HepG2 (cell line): ENCODE measurements at regions not wholly inside any gene's neighbourhood (a gene's known extent, or its start where the extent isn't known, plus 50 kb on each side); places are given as distances from the start of the nearest gene placed in this dataset.

ENCODE experiments used
- ATAC-seq: fragments of 200-7000 bp; cut with Tn5 transposase; 3 replicates; pipeline ENCODE4 v1.9.1; 2020; ENCODE audit warnings: mild to moderate bottlenecking, moderate library complexity
- BruUV-seq: library from RNA; stranded (reverse); fragments of 400-500 nt; replicated peaks from 2 replicates; lab custom pipeline; 2021; lab: Mats Ljungman, UMichigan
- CTCF ChIA-PET: fragments of 300-600 bp; formaldehyde crosslinking; extraction: SDS; loops from one replicate; lab custom pipeline; 2021; ENCODE audit warnings: low total read pairs, inconsistent platforms, low intra/inter-chr PET ratio; lab: Yijun Ruan, JAX
- POLR2A ChIA-PET: fragments of 350-600 bp; sonication (Branson Sonifier 250); formaldehyde crosslinking; loops from one replicate; lab custom pipeline; 2020; ENCODE audit warnings: antibody characterized with exemption, inconsistent platforms; lab: Yijun Ruan, JAX
- DNase-seq: peaks from one replicate; pipeline ENCODE4 v3.0.0-alpha.2; 2015; ENCODE audit warnings: low spot score
- FAIRE-seq: peaks from 3 replicates; lab custom pipeline; 2011; peaks lifted over from hg19 to GRCh38; lab: Jason Lieb, UNC
- H2AFZ ChIP-seq: one replicate; pipeline ENCODE4 v1.6.1; 2011; ENCODE audit warnings: low read length, inconsistent platforms
- H3K27ac ChIP-seq: fragments of 300-600 bp; 3 replicates; pipeline ENCODE4 v1.8.0; 2011; ENCODE audit warnings: mixed run types, mild to moderate bottlenecking, mixed read lengths, low read length, inconsistent platforms; ENCODE audit not compliant: insufficient read depth; ENCODE audit errors: extremely low read length
- H3K27me3 ChIP-seq, 2 experiments: fragments of 200-600 bp in 1 of 2; 2 replicates in 1 of 2; 3 replicates in 1 of 2; pipeline versions ENCODE4 v1.6.0 to v1.8.0; 2011; ENCODE audit warnings: low read length in 2 of 2, mild to moderate bottlenecking in 2 of 2, moderate library complexity in 2 of 2, inconsistent platforms in 1 of 2; ENCODE audit not compliant: insufficient read depth in 2 of 2, control insufficient read depth in 1 of 2
- H3K36me3 ChIP-seq, 2 experiments: fragments of 200-600 bp in 1 of 2; replicated peaks in 1 of 2; 2 replicates in 1 of 2; 3 replicates in 1 of 2; pipeline versions ENCODE4 v1.5.1 to v1.8.0; 2011; ENCODE audit warnings: low read length in 2 of 2, inconsistent platforms in 1 of 2; ENCODE audit not compliant: insufficient read depth in 2 of 2, control insufficient read depth in 1 of 2
- H3K4me1 ChIP-seq: 2 replicates; pipeline ENCODE4 v1.5.1; 2012; ENCODE audit warnings: low read length, inconsistent platforms; ENCODE audit not compliant: insufficient read depth
- H3K4me2 ChIP-seq: 2 replicates; pipeline ENCODE4 v1.6.0; 2011; ENCODE audit warnings: low read depth, low read length, inconsistent platforms
- H3K4me3 ChIP-seq, 3 experiments: fragments of 200-600 bp in 1 of 3; sonication (generic), shearing (Covaris generic) in 1 of 3; replicated peaks in 1 of 3; 2 replicates each; pipeline ENCODE4 v1.5.1; 2011 to 2016; ENCODE audit warnings: low read length in 3 of 3, inconsistent platforms in 2 of 3, low read depth in 2 of 3, mild to moderate bottlenecking in 2 of 3, control low read depth in 1 of 3, mixed read lengths in 1 of 3; ENCODE audit not compliant: insufficient read depth in 1 of 3
- H3K79me2 ChIP-seq: one replicate; pipeline ENCODE4 v1.6.1; 2011; ENCODE audit warnings: low read length, inconsistent platforms; ENCODE audit not compliant: insufficient read depth
- H3K9ac ChIP-seq: 2 replicates; pipeline ENCODE4 v1.6.0; 2011; ENCODE audit warnings: mild to moderate bottlenecking, low read depth, low read length, inconsistent platforms; ENCODE audit not compliant: insufficient read depth
- H3K9me3 ChIP-seq: 2 replicates; pipeline ENCODE4 v1.5.1; 2012; ENCODE audit warnings: mild to moderate bottlenecking, low read length
- H4K20me1 ChIP-seq: 2 replicates; pipeline ENCODE4 v1.6.0; 2011; ENCODE audit warnings: inconsistent platforms, mild to moderate bottlenecking, low read length, moderate library complexity; ENCODE audit not compliant: insufficient read depth
- ATF1 ChIP-seq: IDR thresholded peaks from 2 replicates; pipeline ENCODE4 v1.6.1; 2016; ENCODE audit warnings: mild to moderate bottlenecking, control low read depth
- DBP ChIP-seq: sonication (generic); formaldehyde crosslinking; IDR thresholded peaks from 2 replicates; pipeline ENCODE4 v1.4.0; 2020; ENCODE audit warnings: missing genetic modification reagents; ENCODE audit errors: not compliant biosample characterization
- FOXO4 ChIP-seq: sonication (generic); formaldehyde crosslinking; conservative IDR thresholded peaks from 2 replicates; pipeline ENCODE4 v1.8.1; 2023; ENCODE audit warnings: missing genetic modification reagents
- GPBP1L1 ChIP-seq: sonication (generic); formaldehyde crosslinking; IDR thresholded peaks from 2 replicates; pipeline ENCODE4 v1.5.0; 2020; ENCODE audit warnings: mild to moderate bottlenecking, missing genetic modification reagents
- HNF1B ChIP-seq: sonication (generic); formaldehyde crosslinking; IDR thresholded peaks from 2 replicates; pipeline ENCODE4 v1.5.1; 2020; ENCODE audit warnings: mild to moderate bottlenecking, moderate library complexity, missing genetic modification reagents
- KDM4B ChIP-seq: sonication (generic); formaldehyde crosslinking; IDR thresholded peaks from 2 replicates; pipeline ENCODE4 v1.4.0; 2020; ENCODE audit warnings: missing genetic modification reagents
- NR1H2 ChIP-seq: sonication (generic); formaldehyde crosslinking; IDR thresholded peaks from 2 replicates; pipeline ENCODE4 v1.8.1; 2022; ENCODE audit warnings: low read depth, missing genetic modification reagents, borderline replicate concordance
- NR2C2 ChIP-seq: sonication (generic); formaldehyde crosslinking; IDR thresholded peaks from 2 replicates; pipeline ENCODE4 v1.4.0; 2020; ENCODE audit warnings: missing genetic modification reagents, mild to moderate bottlenecking, moderate library complexity, borderline replicate concordance
- PTBP1 ChIP-seq: fragments of 200-400 bp; formaldehyde crosslinking; IDR thresholded peaks from 2 replicates; pipeline ENCODE4 v1.6.1; 2018; ENCODE audit warnings: low read length, low read depth; ENCODE audit not compliant: poor library complexity, severe bottlenecking
- RBM22 ChIP-seq: fragments of 200-400 bp; formaldehyde crosslinking; optimal IDR thresholded peaks from 2 replicates; pipeline ENCODE3; 2017; ENCODE audit warnings: mild to moderate bottlenecking, low read length, moderate library complexity
- RELA ChIP-seq: sonication (generic); formaldehyde crosslinking; IDR thresholded peaks from 2 replicates; pipeline ENCODE4 v1.4.0; 2020; ENCODE audit warnings: missing genetic modification reagents
- RXRB ChIP-seq: IDR thresholded peaks from 2 replicates; pipeline ENCODE4 v1.6.1; 2016; ENCODE audit warnings: borderline replicate concordance, missing genetic modification reagents, missing compliant biosample characterization
- ZBTB42 ChIP-seq: sonication (generic); formaldehyde crosslinking; IDR thresholded peaks from 2 replicates; pipeline ENCODE4 v1.5.0; 2020; ENCODE audit warnings: mild to moderate bottlenecking, missing genetic modification reagents
- ZBTB46 ChIP-seq: sonication (generic); formaldehyde crosslinking; IDR thresholded peaks from 2 replicates; pipeline ENCODE4 v1.4.0; 2020; ENCODE audit warnings: mild to moderate bottlenecking, missing genetic modification reagents, borderline replicate concordance
- ZNF512 ChIP-seq: sonication (generic); formaldehyde crosslinking; IDR thresholded peaks from 2 replicates; pipeline ENCODE4 v1.4.0; 2020; ENCODE audit warnings: mild to moderate bottlenecking, missing genetic modification reagents
- ZSCAN30 ChIP-seq: sonication (generic); formaldehyde crosslinking; IDR thresholded peaks from 2 replicates; pipeline ENCODE4 v1.5.0; 2020; ENCODE audit warnings: mild to moderate bottlenecking, missing genetic modification reagents
- WGBS: methylation state at CpG from one replicate; pipeline ENCODE4 v1.1.6; 2017; ENCODE audit warnings: low lambda C conversion rate; 5-methylcytosine and 5-hydroxymethylcytosine counted together
- in situ Hi-C: cut with HindIII; loops from 2 replicates; pipeline ENCODE4 v1.10.0; 2017; ENCODE audit warnings: low pct_unique_long_range_greater_than_20kb; ENCODE audit not compliant: extremely low pct_ligation_motif_present
- intact Hi-C: fragments of 100-400 bp; cut with micrococcal nuclease; formaldehyde crosslinking; loops from one replicate; pipeline ENCODE4 v1.10.0; 2022; ENCODE audit not compliant: unreplicated experiment

GRCh38 chr15:29401644-29402043 is 132.0 kb upstream of the NSMCE3 start (continued):
- TF ChIP-seq DBP (CRISPR knock-in tag) (no peak), RXRB (CRISPR knock-in tag) (no peak), ZSCAN30 (CRISPR knock-in tag) (no peak), ZBTB46 (CRISPR knock-in tag) (no peak), GPBP1L1 (no peak), HNF1B (CRISPR knock-in tag) (no peak)

GRCh38 chr15:29400701-29401100 is 131.1 kb upstream of the NSMCE3 start:
- ChIA-PET CTCF (no interaction called here), POLR2A (no interaction called here)
- in situ Hi-C loops (no loop called here), intact Hi-C loops (no loop called here)
- no peaks in the 10 kb centered on the region for H3K36me3 ChIP-seq
- H3K9me3 ChIP-seq: no peaks in the 10 kb centered on the region
- H3K27ac ChIP-seq: no peak overlapping the region
- H2AFZ ChIP-seq: no peak overlapping the region
- H3K79me2 ChIP-seq: no peaks in the 10 kb centered on the region
- H4K20me1 ChIP-seq: no peaks in the 10 kb centered on the region
- no peak for ATAC-seq
- 0% methylated on average over 8 of the region's 8 CpGs for WGBS
- no peaks in the 10 kb centered on the region for H3K4me1 ChIP-seq
- no peak overlapping the region for H3K9ac ChIP-seq
- no peak overlapping the region for H3K4me2 ChIP-seq
- BruUV-seq: no TSS peak
- FAIRE-seq: no peak
- TF ChIP-seq KDM4B (CRISPR knock-in tag) (no peak), NR2C2 (CRISPR knock-in tag) (no peak), ATF1 (CRISPR knock-in tag) (no peak), FOXO4 (CRISPR knock-in tag) (no peak), RELA (no peak), PTBP1 (no peak), ZBTB42 (CRISPR knock-in tag) (no peak), ZNF512 (CRISPR knock-in tag) (no peak), RBM22 (no peak), NR1H2 (no peak)
- H3K27me3 ChIP-seq: no peaks in the 10 kb centered on the region
- no peak overlapping the region for H3K4me3 ChIP-seq
- no peak for DNase-seq
